ENCODE measurements at regions not wholly inside any gene's neighbourhood (a gene's known extent, or its start where the extent isn't known, plus 50 kb on each side); places are given as distances from the start of the nearest gene placed in this dataset.
"Not testable (repeated sequence)": the region's sequence is repeated elsewhere in the genome, so short reads cannot be mapped to it uniquely, and the experiment has no call there.

- in situ Hi-C loops (cut with HindIII; ENCODE audit: low pct_unique_long_range_greater_than_20kb, low sequenced_read_pairs), result no loop called here
Observed at GRCh38 chr3:62926494-62926893, 51.3 kb upstream of the CADPS start.

DNA sequence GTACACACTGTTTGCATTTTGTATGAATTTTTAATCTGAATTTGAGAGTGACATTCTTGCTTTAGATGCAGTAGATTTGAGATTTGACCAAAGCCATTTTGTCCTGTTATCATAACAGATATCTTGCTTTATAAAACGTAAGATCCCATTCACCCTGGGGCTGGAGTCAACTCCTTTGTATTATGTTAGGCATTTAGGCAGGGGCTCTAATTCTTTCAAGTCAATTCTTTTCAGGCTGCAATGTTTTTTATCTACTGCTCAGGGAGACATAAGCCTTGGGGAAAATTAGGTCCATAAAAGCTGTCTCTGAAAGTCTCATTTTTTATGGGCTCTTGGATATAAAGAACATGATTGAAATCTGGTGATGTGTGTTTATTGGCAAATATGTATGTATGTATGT, 53.0 kb upstream of the CADPS start:
- in situ Hi-C loops (cut with HindIII; ENCODE audit: low pct_unique_long_range_greater_than_20kb, low sequenced_read_pairs), result no loop called here
- DNase-seq (ENCODE audit: low read depth), result no peak

More at GRCh38 chr3:62926494-62926893, 51.3 kb upstream of the CADPS start:
- DNase-seq (ENCODE audit: low read depth), result no peak

DNA sequence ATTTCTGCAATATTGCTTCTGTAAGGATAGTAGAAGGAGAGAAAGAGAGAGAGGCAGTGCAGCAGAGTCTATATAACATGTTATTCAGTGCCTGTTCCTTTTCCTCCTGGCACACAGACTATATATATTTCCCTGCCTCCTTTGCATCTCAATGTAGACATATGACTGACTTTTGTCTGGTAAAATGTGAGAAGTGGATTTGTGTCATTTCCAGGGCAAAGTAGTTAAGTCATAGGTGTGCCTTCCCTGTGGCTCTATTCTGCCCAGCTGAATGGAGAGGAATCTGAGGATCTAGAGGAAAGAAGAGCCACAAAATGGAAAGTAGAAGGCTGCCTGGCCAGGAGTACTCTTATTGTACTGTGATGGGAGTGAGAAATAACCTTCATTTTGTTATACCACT, 54.6 kb upstream of the CADPS start:
- no peak for DNase-seq (ENCODE audit: low read depth)
- in situ Hi-C loops (cut with HindIII; ENCODE audit: low pct_unique_long_range_greater_than_20kb, low sequenced_read_pairs), result no loop called here

GRCh38 chr3:62935793-62936192, 60.6 kb upstream of the CADPS start:
- in situ Hi-C loops (cut with HindIII; ENCODE audit: low pct_unique_long_range_greater_than_20kb, low sequenced_read_pairs), result no loop called here
- DNase-seq (ENCODE audit: low read depth), result no peak

- DNase-seq (ENCODE audit: low read depth), result no peak
- in situ Hi-C loops (cut with HindIII; ENCODE audit: low pct_unique_long_range_greater_than_20kb, low sequenced_read_pairs), result no loop called here
Observed at GRCh38 chr3:62936626-62937254, 61.5 kb upstream of the CADPS start.

DNA sequence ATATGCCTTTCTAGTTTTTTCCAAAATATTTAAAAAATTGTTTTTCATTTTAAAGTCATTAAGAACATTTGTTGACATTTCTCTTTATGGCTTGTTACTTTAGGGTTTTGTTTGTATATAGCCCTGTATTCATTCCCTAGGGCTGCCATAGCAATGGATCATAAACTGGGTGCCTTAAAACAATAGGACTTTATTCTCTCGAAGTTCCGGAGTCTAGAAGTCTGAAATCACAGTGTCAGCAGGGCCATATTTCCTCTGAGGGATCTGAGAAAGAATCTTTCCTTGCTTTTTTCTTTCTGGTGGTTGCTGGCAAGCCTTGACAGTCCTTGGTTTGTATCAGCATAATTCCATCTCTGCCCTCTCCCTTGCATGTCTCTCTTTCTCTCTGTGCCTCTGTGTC, 63.4 kb upstream of the CADPS start:
- in situ Hi-C loops (cut with HindIII; ENCODE audit: low pct_unique_long_range_greater_than_20kb, low sequenced_read_pairs), result no loop called here
- no peak for DNase-seq (ENCODE audit: low read depth)

DNA sequence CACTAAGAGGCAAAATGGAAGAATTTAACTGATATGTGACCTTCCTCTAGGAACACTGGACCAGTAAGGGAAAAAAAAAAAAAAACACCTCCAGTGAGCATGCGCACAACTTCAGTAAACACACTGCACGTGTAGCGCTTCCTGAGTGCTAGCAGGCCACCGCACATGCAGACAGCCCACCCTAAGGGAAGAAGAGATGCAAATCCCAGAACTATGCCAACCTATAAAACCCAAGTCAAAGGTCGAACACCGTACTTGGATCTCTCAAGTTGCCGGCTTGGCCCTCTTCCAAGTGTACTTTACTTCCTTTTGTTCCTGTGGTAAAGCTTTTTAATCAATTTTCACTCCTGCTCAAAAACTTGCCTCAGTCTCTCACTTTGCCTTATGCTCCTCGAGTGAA, 64.5 kb upstream of the CADPS start:
- in situ Hi-C loops (cut with HindIII; ENCODE audit: low pct_unique_long_range_greater_than_20kb, low sequenced_read_pairs), result no loop called here
- DNase-seq (ENCODE audit: low read depth), result no peak

- in situ Hi-C loops (cut with HindIII; ENCODE audit: low pct_unique_long_range_greater_than_20kb, low sequenced_read_pairs), result no loop called here
- no peak for DNase-seq (ENCODE audit: low read depth)
Observed at GRCh38 chr3:62940771-62941563, 65.8 kb upstream of the CADPS start.

DNA sequence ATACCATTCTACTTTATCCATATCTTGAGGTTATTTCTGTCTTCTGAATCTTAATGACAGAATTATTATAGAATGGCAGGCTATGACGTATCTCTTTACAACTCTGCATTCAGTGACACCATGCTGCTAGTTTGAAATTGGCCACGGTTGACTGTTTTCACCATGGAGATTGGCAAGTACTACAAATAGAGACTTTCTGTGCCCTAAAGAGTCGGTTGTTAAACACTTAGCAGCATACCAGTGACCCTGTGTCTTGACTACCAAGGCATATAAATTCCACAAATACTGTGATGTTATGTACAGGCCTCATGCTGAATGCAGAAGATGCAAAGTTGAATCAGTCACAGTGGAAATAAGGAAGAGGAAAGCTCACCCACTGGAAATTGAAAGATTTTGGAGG, 67.0 kb upstream of the CADPS start:
- DNase-seq (ENCODE audit: low read depth), result no peak
- in situ Hi-C loops (cut with HindIII; ENCODE audit: low pct_unique_long_range_greater_than_20kb, low sequenced_read_pairs), result no loop called here

DNA sequence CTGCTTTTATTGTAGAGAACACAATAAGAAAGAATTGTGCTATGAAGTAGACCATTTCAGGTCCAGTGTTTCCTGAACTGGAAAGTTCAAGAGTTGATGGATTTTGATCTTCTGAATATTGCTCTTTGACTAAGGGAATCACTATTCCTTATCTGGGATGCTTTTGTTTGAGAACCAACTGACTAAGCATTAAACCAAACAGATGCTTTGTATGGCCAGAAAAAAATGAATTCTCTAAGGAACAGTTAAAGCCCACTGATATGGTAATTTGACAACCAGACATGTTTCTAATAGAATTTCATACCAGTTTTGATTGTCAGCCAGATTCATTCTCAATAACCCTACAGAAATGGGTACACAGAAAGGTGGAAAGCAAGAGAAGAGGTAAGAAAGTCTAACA, 67.5 kb upstream of the CADPS start:
- in situ Hi-C loops (cut with HindIII; ENCODE audit: low pct_unique_long_range_greater_than_20kb, low sequenced_read_pairs), result no loop called here
- DNase-seq (ENCODE audit: low read depth), result no peak

GRCh38 chr3:62948921-62949320, 73.7 kb upstream of the CADPS start:
- no peak for DNase-seq (ENCODE audit: low read depth)
- in situ Hi-C loops (cut with HindIII; ENCODE audit: low pct_unique_long_range_greater_than_20kb, low sequenced_read_pairs), result no loop called here

- no peak for DNase-seq (ENCODE audit: low read depth)
- in situ Hi-C loops (cut with HindIII; ENCODE audit: low pct_unique_long_range_greater_than_20kb, low sequenced_read_pairs), result no loop called here
Observed at GRCh38 chr3:62950210-62950609, 75.0 kb upstream of the CADPS start.

DNA sequence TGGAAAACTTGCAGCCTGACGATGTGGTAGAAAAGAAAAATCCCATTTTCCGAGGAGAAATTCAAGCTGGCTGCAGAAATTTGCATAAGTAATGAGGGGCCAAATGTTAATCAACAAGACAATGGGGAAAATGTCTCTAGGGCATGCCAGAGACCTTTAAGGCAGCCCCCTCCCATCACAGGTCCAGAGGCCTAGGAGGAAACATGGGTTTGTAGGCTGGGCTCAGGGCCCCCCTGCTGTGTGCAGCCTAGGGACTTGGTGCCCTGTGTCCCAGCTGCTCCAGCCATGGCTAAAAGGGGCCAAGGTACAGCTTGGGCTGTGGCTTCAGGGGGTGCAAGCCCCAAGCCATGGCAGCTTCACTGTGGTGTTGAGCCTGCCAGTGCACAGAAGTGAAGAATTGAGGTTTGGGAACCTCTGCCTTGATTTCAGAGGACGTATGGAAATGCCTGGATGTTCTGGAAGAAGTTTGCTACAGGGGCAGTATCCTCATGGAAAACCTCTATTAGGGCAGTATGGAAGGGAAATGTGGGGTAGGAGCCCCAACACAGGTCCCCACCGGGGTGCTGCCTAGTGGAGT, 75.9 kb upstream of the CADPS start:
- DNase-seq (ENCODE audit: low read depth), result no peak
- in situ Hi-C loops (cut with HindIII; ENCODE audit: low pct_unique_long_range_greater_than_20kb, low sequenced_read_pairs), result no loop called here

- DNase-seq (ENCODE audit: low read depth); in situ Hi-C loops (cut with HindIII; ENCODE audit: low pct_unique_long_range_greater_than_20kb, low sequenced_read_pairs): not testable (repeated sequence)
Observed at GRCh38 chr3:62951880-62952279, 76.7 kb upstream of the CADPS start.

- in situ Hi-C loops (cut with HindIII; ENCODE audit: low pct_unique_long_range_greater_than_20kb, low sequenced_read_pairs), result no loop called here
- DNase-seq (ENCODE audit: low read depth), result no peak
Observed at GRCh38 chr3:62954580-62954979, 79.4 kb upstream of the CADPS start.

DNA sequence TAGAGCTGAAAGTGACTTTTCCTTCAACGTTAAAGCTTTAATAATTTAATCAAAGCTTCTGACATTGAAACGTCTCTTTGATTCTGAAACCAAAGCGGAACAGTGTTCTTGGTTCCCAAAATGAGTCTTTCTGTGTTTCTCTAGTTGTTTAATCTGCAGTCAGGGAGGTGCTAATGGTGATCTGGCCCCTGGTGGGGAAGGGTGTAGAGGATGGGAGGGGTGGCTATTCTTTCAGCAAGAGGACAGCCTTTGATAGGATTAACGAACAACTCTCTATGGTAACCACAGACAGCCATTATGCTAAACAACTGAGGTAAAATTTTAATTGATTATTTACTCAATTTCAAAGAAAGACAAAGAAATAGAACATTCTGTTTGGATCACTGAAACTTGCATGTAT, 79.9 kb upstream of the CADPS start:
- in situ Hi-C loops (cut with HindIII; ENCODE audit: low pct_unique_long_range_greater_than_20kb, low sequenced_read_pairs), result no loop called here
- DNase-seq (ENCODE audit: low read depth), result no peak

DNA sequence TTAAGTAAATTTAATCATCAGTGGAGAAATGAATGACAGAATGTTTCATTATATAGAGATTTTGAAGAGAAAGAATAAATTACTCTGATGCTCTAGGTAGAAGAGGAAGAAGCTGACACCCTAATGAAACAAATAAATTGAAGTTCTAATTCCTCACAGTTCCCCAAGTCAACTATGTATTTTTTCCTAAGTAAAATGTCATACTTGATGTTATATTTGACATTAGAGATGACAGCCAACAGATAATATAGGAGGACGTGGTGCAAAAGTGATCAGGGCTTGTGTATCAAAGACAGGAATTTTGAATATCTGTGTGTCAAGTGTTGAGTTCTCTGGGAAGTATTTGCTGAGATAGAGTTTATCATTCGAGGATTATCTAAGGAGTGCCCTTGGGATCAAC, 81.2 kb upstream of the CADPS start:
- no peak for DNase-seq (ENCODE audit: low read depth)
- in situ Hi-C loops (cut with HindIII; ENCODE audit: low pct_unique_long_range_greater_than_20kb, low sequenced_read_pairs), result no loop called here

DNA sequence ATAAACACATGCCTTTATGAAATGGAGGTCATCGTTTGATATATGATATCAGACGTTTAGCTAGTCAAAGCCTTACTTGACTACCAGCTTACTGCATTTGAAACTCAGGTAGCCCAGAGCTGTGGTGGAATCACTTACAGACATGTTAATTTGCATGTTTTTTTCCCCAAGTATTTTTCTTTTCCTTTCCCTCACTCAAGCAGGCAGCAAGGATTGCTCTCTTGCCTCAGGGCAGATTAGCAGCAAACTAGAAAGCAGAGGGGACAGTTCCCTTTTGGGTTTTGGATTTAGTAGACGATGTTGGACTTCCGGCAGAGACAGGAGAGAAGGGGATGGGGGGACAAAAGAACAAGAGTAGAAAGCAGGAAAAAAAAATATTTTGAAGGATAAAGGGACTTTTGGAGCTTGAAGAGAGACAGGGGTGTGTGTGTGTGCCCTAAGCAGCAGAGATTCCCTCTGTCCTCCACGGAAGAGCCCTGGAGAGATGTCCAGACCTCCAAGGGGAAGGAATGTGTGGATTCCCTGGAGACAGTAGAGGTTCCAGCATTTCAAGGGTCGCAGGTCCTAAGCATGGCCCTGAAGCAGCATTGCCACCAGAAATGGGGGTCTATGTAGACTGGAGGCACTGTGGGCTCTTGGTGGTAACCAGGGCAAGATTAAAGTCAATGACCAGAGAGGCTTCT, 86.8 kb upstream of the CADPS start:
- DNase-seq (ENCODE audit: low read depth), result no peak
- in situ Hi-C loops (cut with HindIII; ENCODE audit: low pct_unique_long_range_greater_than_20kb, low sequenced_read_pairs), result no loop called here

DNA sequence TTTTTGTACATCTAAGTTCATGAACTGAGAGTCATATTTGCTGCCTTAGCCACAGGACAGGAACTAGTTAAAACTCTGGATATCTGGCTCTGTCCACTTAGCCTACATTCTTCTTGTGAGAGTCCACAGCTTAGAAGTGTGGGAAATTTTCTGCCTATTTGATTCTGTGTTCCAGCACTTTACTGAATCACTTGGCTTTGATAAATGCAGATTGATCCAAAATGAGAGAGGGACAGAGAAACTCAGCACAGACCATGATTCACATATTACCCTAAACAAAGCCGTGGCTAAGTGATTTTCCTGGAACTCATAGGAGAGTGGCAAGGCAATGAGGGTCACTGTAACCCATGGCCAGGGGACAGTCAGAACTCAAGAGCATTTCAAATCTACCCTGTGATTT, 87.5 kb upstream of the CADPS start:
- no peak for DNase-seq (ENCODE audit: low read depth)
- in situ Hi-C loops (cut with HindIII; ENCODE audit: low pct_unique_long_range_greater_than_20kb, low sequenced_read_pairs), result no loop called here
